ENCODE measurements at regions not wholly inside any gene's neighbourhood (a gene's known extent, or its start where the extent isn't known, plus 50 kb on each side); places are given as distances from the start of the nearest gene placed in this dataset.

DNA sequence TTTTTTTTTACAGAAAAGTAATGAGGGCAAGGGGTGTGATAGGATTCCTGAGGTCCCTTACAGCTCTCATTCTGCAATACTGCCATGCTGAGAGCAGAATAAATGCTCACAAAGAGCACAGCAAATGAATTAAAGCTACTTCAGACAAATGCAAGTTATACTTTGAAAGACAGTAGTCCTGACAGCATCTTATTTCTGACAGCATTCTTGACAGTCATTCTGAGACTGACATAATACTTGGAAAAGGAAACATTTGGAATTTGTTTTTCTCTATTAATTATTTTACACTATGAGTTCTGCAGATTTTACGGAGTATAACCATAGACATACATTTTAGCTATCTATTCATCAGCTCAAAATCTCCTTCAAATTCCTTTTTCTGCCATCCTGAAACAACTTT lies 935.2 kb upstream of the FAM98A start:
- Mint-ChIP-seq H3K27me3 (no peaks in the 10 kb centered on the region), H3K27ac (no peak overlapping the region), H3K4me3 (no peak overlapping the region), H3K4me1 (no peaks in the 10 kb centered on the region), H3K36me3 (ENCODE audit: low read depth) (no peaks in the 10 kb centered on the region), H3K9me3 (peaks cover 16% of the 10 kb centered on the region)
- TF ChIP-seq, protein P1, sequence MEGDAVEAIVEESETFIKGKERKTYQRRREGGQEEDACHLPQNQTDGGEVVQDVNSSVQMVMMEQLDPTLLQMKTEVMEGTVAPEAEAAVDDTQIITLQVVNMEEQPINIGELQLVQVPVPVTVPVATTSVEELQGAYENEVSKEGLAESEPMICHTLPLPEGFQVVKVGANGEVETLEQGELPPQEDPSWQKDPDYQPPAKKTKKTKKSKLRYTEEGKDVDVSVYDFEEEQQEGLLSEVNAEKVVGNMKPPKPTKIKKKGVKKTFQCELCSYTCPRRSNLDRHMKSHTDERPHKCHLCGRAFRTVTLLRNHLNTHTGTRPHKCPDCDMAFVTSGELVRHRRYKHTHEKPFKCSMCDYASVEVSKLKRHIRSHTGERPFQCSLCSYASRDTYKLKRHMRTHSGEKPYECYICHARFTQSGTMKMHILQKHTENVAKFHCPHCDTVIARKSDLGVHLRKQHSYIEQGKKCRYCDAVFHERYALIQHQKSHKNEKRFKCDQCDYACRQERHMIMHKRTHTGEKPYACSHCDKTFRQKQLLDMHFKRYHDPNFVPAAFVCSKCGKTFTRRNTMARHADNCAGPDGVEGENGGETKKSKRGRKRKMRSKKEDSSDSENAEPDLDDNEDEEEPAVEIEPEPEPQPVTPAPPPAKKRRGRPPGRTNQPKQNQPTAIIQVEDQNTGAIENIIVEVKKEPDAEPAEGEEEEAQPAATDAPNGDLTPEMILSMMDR (IDR thresholded peaks at IDR 0.05) = no peak
- DNase-seq (no peak), ATAC-seq (ENCODE audit: low read depth) (no peak)
- intact Hi-C loops (cut with micrococcal nuclease) = no loop called here
- ChIA-PET POLR2A (no interaction called here), CTCF (no interaction called here)

DNA sequence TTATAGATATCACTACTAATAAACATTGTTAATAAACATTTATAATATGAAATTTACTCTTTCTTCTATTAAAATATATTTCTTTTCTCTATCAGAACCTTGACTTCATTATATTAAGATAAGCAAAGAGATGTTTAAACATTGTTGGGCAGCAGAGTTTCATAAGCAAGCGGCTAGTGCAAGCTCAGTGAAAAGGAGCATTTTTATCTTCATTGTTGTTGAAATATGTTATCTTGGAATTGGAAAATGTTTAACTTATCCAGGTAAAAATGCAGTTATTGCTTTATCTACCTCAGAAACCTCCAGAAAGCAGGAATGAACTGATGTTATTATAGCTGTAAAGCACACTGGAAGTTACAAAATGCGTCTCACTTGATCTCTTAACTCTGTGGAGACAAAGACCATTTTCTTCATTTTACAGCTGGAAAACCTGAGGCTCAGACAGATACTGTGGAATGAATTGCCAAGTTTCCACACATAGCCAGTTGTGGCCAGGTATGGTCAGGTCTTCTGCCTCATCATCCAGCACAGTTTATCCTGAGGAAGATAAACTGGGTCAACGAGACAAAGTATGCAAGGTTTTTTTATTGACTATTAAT lies 934.6 kb upstream of the FAM98A start:
- DNase-seq (no peak), ATAC-seq (ENCODE audit: low read depth) (no peak)
- Mint-ChIP-seq H3K27me3 (no peaks in the 10 kb centered on the region), H3K4me3 (no peak overlapping the region), H3K9me3 (peaks cover 11% of the 10 kb centered on the region), H3K27ac (no peak overlapping the region), H3K4me1 (no peaks in the 10 kb centered on the region), H3K36me3 (ENCODE audit: low read depth) (no peaks in the 10 kb centered on the region)
- intact Hi-C loops (cut with micrococcal nuclease) = no loop called here
- CTCF ChIA-PET = no interaction called here
- TF ChIP-seq, protein P1 (IDR thresholded peaks at IDR 0.05) = no peak
- POLR2A ChIA-PET = no interaction called here

DNA sequence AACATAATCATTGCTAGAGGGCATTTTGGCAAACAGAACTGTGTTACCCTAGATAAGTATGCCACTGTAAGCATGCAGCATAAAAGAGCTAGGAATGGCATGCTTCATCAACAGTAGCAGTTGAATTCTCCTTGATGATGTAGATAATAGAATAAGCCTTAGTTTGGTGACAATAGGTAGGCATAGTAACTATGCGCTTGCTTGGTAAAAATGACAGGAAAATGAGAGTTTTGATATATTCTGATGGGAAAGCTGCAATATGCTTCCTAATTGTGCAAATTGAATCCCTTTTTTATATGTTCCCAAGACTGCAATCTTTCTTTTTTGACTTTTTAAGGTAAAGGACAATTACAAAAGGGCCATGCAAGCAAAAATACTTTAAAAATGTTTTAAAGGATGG lies 930.9 kb upstream of the FAM98A start:
- peaks cover 3% of the 10 kb centered on the region for H3K9me3 Mint-ChIP-seq
- no peaks in the 10 kb centered on the region for H3K36me3 Mint-ChIP-seq (ENCODE audit: low read depth)
- DNase-seq (no peak), ATAC-seq (ENCODE audit: low read depth) (no peak)
- CTCF ChIA-PET = no interaction called here
- no peaks in the 10 kb centered on the region for H3K27me3 Mint-ChIP-seq
- TF ChIP-seq, protein P1 (IDR thresholded peaks at IDR 0.05) = no peak
- intact Hi-C loops (cut with micrococcal nuclease) = no loop called here
- POLR2A ChIA-PET = no interaction called here
- no peak overlapping the region for H3K27ac Mint-ChIP-seq
- H3K4me3 Mint-ChIP-seq = no peak overlapping the region
- H3K4me1 Mint-ChIP-seq = no peaks in the 10 kb centered on the region

DNA sequence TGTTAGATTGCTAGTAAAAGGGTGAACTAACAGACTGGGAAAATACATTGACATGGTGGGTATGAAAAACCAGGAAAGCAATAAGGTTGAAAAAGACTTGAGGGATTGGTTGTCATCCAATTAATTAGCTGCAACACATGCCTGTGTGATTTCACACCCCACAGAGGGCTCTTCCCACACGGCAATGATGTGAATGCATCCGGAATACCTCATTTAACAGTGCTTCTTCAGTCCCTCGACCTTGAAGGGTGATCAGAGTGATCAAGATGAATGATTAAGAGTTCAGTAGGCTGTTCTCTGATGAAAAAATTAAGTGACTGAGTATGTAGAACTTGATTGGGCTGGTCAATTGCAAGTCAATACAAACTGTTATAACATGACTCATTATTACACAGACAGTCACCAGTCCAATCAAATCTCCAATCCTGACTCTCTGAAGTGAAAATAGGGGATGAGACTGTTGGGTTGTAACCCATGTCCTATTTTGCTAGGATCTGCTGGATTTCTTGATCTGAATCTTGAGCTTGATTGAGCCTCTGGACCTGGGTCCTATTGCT lies 924.9 kb upstream of the FAM98A start:
- no peak for DNase-seq
- intact Hi-C loops (cut with micrococcal nuclease) = no loop called here
- no peak overlapping the region for H3K27ac Mint-ChIP-seq
- H3K36me3 Mint-ChIP-seq (ENCODE audit: low read depth) = no peaks in the 10 kb centered on the region
- H3K27me3 Mint-ChIP-seq = no peaks in the 10 kb centered on the region
- TF ChIP-seq, protein P1 (IDR thresholded peaks at IDR 0.05) = no peak
- H3K9me3 Mint-ChIP-seq = peaks cover 8% of the 10 kb centered on the region
- ChIA-PET POLR2A (no interaction called here), CTCF (no interaction called here)
- ATAC-seq (ENCODE audit: low read depth) = no peak
- H3K4me1 Mint-ChIP-seq = no peaks in the 10 kb centered on the region
- no peak overlapping the region for H3K4me3 Mint-ChIP-seq

DNA sequence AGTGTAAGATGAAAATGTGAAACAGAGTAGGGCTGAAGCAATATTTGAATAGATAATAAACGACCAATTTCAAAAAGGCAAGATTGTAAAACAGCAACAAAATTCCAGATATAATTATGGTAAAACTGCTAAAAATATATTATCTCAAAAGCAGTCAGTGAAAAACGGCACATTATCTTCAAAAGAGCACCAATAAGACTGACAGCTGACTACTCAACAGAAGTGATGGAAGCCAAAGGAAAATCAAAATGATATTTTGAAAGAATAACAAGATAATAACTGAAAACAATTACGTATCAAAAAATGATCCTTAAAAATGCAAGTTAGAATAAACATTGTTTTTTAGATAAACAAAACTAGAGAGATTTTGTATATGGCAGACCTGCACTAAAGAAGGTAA lies 920.6 kb upstream of the FAM98A start:
- CTCF ChIA-PET = no interaction called here

More for the DNA sequence above, 920.6 kb upstream of the FAM98A start:
- H3K4me1 Mint-ChIP-seq = no peaks in the 10 kb centered on the region
- POLR2A ChIA-PET = no interaction called here
- H3K4me3 Mint-ChIP-seq = no peak overlapping the region
- DNase-seq = no peak
- no peak overlapping the region for H3K27ac Mint-ChIP-seq
- peaks cover 14% of the 10 kb centered on the region for H3K9me3 Mint-ChIP-seq
- TF ChIP-seq, protein P1 (IDR thresholded peaks at IDR 0.05) = no peak
- no peak for ATAC-seq (ENCODE audit: low read depth)
- intact Hi-C loops (cut with micrococcal nuclease) = no loop called here
- H3K27me3 Mint-ChIP-seq = no peaks in the 10 kb centered on the region
- H3K36me3 Mint-ChIP-seq (ENCODE audit: low read depth) = no peaks in the 10 kb centered on the region

Data from activated B cell treated with CpG ODN at 0.5 μM for 24 hours (primary cell).